Right lobe of liver (tissue), 6 donors: ENCODE measurements at regions not wholly inside any gene's neighbourhood (a gene's known extent, or its start where the extent isn't known, plus 50 kb on each side); places are given as distances from the start of the nearest gene placed in this dataset.

Source experiments
- ATAC-seq, 4 donors: fragments of 200-7000 bp; cut with Tn5 transposase; one replicate each; pipeline ENCODE4 v1.9.1; 2020; ENCODE audit warnings: mild to moderate bottlenecking in 4 of 4, moderate library complexity in 4 of 4
- DNase-seq, 3 donors: peaks; one replicate each; pipeline ENCODE4 v3.0.0-alpha.2; 2020
- H3K27ac ChIP-seq, 3 donors: fragments of 200-600 bp; one replicate each; pipeline ENCODE4 v1.8.0; 2022
- H3K27me3 ChIP-seq, 2 donors: fragments of 200-600 bp; one replicate each; pipeline ENCODE4 v1.8.0; 2022
- H3K36me3 ChIP-seq, 4 donors: fragments of 200-600 bp; sonication (generic) in 1 of 4; one replicate each; pipeline versions ENCODE4 v1.5.1 to v1.8.0; 2017 to 2022; ENCODE audit warnings: control low read depth in 1 of 4
- H3K4me1 ChIP-seq, 4 donors: fragments of 200-600 bp; sonication (generic) in 1 of 4; one replicate each; pipeline versions ENCODE4 v1.5.1 to v1.8.0; 2017 to 2022; ENCODE audit warnings: control low read depth in 1 of 4
- H3K4me3 ChIP-seq, 3 donors: fragments of 200-600 bp; one replicate each; pipeline ENCODE4 v1.8.0; 2022
- H3K9me3 ChIP-seq, 4 donors: fragments of 200-600 bp; sonication (generic) in 1 of 4; one replicate each; pipeline versions ENCODE4 v1.5.1 to v1.8.0; 2017 to 2022; ENCODE audit warnings: control low read depth in 1 of 4
- CTCF ChIP-seq, 4 donors: fragments of 200-600 bp in 3 of 4; fragments of 450-650 bp in 1 of 4; IDR thresholded peaks; one replicate each; pipeline versions ENCODE4 v1.5.1 to v1.8.0; 2016 to 2022; ENCODE audit warnings: antibody characterized with exemption in 4 of 4, mild to moderate bottlenecking in 2 of 4
- POLR2A ChIP-seq: fragments of 450-650 bp; IDR thresholded peaks from one replicate; pipeline ENCODE4 v1.6.1; 2017; ENCODE audit warnings: antibody characterized with exemption, mild to moderate bottlenecking
- WGBS: methylation state at CpG from one replicate; pipeline ENCODE4 v1.1.6; 2018; ENCODE audit warnings: low coverage, low lambda C conversion rate; ENCODE audit not compliant: insufficient coverage; ENCODE audit errors: missing lambda C conversion rate; 5-methylcytosine and 5-hydroxymethylcytosine counted together
- intact Hi-C, 2 donors: fragments of 100-400 bp; cut with DNase I; formaldehyde crosslinking; loops; one replicate each; pipeline versions ENCODE4 v1.11.2 to v1.14.1; 2022
- donor health status: DM: no; HTN: yes; CAD: no.
- donor health status: DM: no; HTN: no; CAD: no.
- donor health status: DM: no; HTN: no; CAD: no.
- donor health status: DM: no; HTN: yes; CAD: no.
- donor health status: DM: no; HTN: yes; CAD: no.

- WGBS, result 69% methylated on average over 4 of the region's 5 CpGs
- intact Hi-C loops, result no loop called here
- Histone ChIP-seq H3K9me3 (no peaks in the 10 kb centered on the region), H3K36me3 (no peaks in the 10 kb centered on the region), H3K27ac (no peak overlapping the region), H3K4me3 (no peak overlapping the region), H3K27me3 (no peaks in the 10 kb centered on the region), H3K4me1 (no peaks in the 10 kb centered on the region)
- DNase-seq (no peak), ATAC-seq (peak in 1 of 4 donors; percentile 56)
- no peak for TF ChIP-seq CTCF (IDR thresholded peaks at IDR 0.05)
- TF ChIP-seq POLR2A, result no peak
These were observed 102.1 kb downstream of the RASSF10 start for GRCh38 chr11:13110929-13111812.

- no peak overlapping the region for H3K4me3 ChIP-seq
- DNase-seq, result no peak
- intact Hi-C loops, result no loop called here
- H3K36me3 ChIP-seq, result no peaks in the 10 kb centered on the region
- ATAC-seq, result no peak
- no peaks in the 10 kb centered on the region for H3K4me1 ChIP-seq
- no peaks in the 10 kb centered on the region for H3K9me3 ChIP-seq
- H3K27ac ChIP-seq, result no peak overlapping the region
- no peak for TF ChIP-seq POLR2A
- TF ChIP-seq CTCF (IDR thresholded peaks at IDR 0.05), result no peak
- H3K27me3 ChIP-seq, result no peaks in the 10 kb centered on the region
- WGBS, result 65% methylated on average over 6 of the region's 6 CpGs
These were observed 102.7 kb downstream of the RASSF10 start for GRCh38 chr11:13111813-13112130.

GRCh38 chr11:13114566-13115379 lies 105.7 kb downstream of the RASSF10 start:
- Histone ChIP-seq H3K4me3 (no peak overlapping the region), H3K4me1 (no peaks in the 10 kb centered on the region), H3K27me3 (no peaks in the 10 kb centered on the region), H3K9me3 (no peaks in the 10 kb centered on the region), H3K27ac (no peak overlapping the region), H3K36me3 (no peaks in the 10 kb centered on the region)
- intact Hi-C loops, result no loop called here
- ATAC-seq (peak; percentile 29 to 56 (median 40)), DNase-seq (no peak)
- TF ChIP-seq POLR2A (no peak), CTCF (IDR thresholded peaks at IDR 0.05) (peak in 1 of 4 donors; percentile 23)
- 68% methylated on average over 3 of the region's 6 CpGs for WGBS

- no peak for ATAC-seq
- Histone ChIP-seq H3K4me1 (no peaks in the 10 kb centered on the region), H3K27ac (no peak overlapping the region), H3K9me3 (no peaks in the 10 kb centered on the region), H3K27me3 (no peaks in the 10 kb centered on the region), H3K36me3 (no peaks in the 10 kb centered on the region), H3K4me3 (no peak overlapping the region)
- WGBS, result 18% methylated on average over 1 of the region's 1 CpG
- TF ChIP-seq CTCF (IDR thresholded peaks at IDR 0.05) (no peak), POLR2A (no peak)
- intact Hi-C loops, result no loop called here
- no peak for DNase-seq
These were observed 106.2 kb downstream of the RASSF10 start for GRCh38 chr11:13115380-13115675.
